ENCODE measurements at regions not wholly inside any gene's neighbourhood (a gene's known extent, or its start where the extent isn't known, plus 50 kb on each side); places are given as distances from the start of the nearest gene placed in this dataset.

DNA sequence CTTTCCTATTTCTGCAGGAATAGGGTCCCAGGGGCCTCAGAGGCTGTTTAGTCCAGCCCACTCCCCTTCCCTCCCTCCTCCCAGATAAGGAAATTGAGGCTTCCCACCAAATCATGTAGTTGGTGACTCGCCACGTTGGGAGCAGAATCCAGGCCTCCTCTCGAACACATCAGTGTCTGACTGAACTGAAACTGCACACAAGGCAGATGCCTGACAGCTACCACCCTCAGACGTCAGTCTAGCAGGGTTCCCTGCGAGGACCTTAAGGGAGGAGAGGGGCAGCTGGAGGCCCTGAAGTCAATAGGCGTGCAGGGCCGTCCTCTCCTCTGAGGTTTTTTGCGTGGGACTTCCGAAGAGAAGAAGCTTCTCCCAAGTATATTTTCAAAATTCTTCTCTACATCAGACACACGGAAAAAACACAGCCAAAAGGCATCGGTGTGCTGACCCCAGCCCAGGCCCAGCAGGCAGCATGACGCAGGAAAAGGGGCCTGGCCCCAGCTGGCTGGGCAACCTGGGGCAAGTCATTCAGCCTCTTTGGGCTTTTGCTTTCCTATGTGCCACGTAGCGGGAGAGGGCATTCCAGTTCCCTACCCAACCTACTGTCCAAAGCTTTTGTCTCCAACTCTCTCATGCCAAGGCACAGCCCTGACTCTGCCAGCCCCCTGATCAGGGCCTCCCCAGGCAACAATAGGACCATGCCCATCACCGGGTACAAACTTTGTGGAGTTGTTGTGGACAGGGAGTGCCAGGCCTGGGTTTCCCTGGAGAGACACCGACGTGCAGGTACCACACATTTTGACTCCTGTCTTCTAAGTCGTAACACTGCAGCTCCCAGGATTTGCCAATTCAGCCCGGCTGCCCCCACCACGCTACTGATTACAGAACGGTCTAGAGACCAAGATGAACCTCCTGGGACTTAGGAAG is 283.1 kb downstream of the XXYLT1 start:
- Histone ChIP-seq H3K27me3 (replicated peaks in 1 of 4; ENCODE audit: control extremely low read depth in 1 of 4, control insufficient read depth in 3 of 4, insufficient read depth in 4 of 4, low read length in 3 of 4) (peaks cover 0 to 16% (median 4%) of the 10 kb centered on the region in 4 experiments), H3K27ac (ENCODE audit: low read length in 2 of 2) (no peak overlapping the region), H4K20me1 (ENCODE audit: control insufficient read depth, insufficient read depth, low read length, poor library complexity, severe bottlenecking) (no peaks in the 10 kb centered on the region), H2AFZ (ENCODE audit: insufficient read depth, low read depth, low read length, poor library complexity, severe bottlenecking) (no peak overlapping the region), H3K4me3 (ENCODE audit: control extremely low read depth in 1 of 5, extremely low read depth in 1 of 5, insufficient read depth in 1 of 5, low read depth in 2 of 5, low read length in 4 of 5) (no peak overlapping the region), H3K36me3 (replicated peaks in 1 of 2; ENCODE audit: control extremely low read depth in 1 of 2, control insufficient read depth in 1 of 2, extremely low read depth in 1 of 2, insufficient read depth in 2 of 2, low read length in 1 of 2) (no peaks in the 10 kb centered on the region), H3K79me2 (ENCODE audit: control insufficient read depth, insufficient read depth, low read length) (no peaks in the 10 kb centered on the region), H3K9me3 (ENCODE audit: control extremely low read depth in 1 of 3, control insufficient read depth in 2 of 3, insufficient read depth in 1 of 3, low read length in 2 of 3) (no peaks in the 10 kb centered on the region), H3K9ac (ENCODE audit: low read length) (no peak overlapping the region), H3K4me1 (ENCODE audit: control insufficient read depth in 2 of 2, insufficient read depth in 2 of 2, low read length in 2 of 2) (peaks cover 5 to 10% of the 10 kb centered on the region in 2 donors), H3K4me2 (replicated peaks; ENCODE audit: low read depth, low read length, poor library complexity, severe bottlenecking) (no peak overlapping the region)
- intact Hi-C loops (cut with micrococcal nuclease) = no loop called here
- ChIA-PET POLR2A (no interaction called here), CTCF (interaction anchor here (0.5 to 1.0 kb wide), 4 partner anchors 15 to 1424 kb away, joined by 3 to 6 read pairs (median 3); no protein-coding TSS in a partner anchor)
- Mint-ChIP-seq H3K27me3 (peaks cover 17% of the 10 kb centered on the region), H3K27ac (no peak overlapping the region), H3K4me3 (no peak overlapping the region), H3K9me3 (ENCODE audit: insufficient read depth) (no peaks in the 10 kb centered on the region), H3K4me1 (peaks cover 3% of the 10 kb centered on the region)
- DNase-seq (no peak), ATAC-seq (ENCODE audit: low read depth) (no peak)
- no peak for TF ChIP-seq EZH2 (IDR thresholded peaks at IDR 0.05; ENCODE audit: borderline replicate concordance, insufficient read depth, low read depth, low read length, poor library complexity, severe bottlenecking)
- TF ChIP-seq, protein P1, sequence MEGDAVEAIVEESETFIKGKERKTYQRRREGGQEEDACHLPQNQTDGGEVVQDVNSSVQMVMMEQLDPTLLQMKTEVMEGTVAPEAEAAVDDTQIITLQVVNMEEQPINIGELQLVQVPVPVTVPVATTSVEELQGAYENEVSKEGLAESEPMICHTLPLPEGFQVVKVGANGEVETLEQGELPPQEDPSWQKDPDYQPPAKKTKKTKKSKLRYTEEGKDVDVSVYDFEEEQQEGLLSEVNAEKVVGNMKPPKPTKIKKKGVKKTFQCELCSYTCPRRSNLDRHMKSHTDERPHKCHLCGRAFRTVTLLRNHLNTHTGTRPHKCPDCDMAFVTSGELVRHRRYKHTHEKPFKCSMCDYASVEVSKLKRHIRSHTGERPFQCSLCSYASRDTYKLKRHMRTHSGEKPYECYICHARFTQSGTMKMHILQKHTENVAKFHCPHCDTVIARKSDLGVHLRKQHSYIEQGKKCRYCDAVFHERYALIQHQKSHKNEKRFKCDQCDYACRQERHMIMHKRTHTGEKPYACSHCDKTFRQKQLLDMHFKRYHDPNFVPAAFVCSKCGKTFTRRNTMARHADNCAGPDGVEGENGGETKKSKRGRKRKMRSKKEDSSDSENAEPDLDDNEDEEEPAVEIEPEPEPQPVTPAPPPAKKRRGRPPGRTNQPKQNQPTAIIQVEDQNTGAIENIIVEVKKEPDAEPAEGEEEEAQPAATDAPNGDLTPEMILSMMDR (IDR thresholded peaks at IDR 0.05) = no peak
- 91% methylated on average over 19 of the region's 21 CpGs for WGBS (ENCODE audit: insufficient coverage)

Measured in B cell (primary cell).